ENCODE measurements at regions not wholly inside any gene's neighbourhood (a gene's known extent, or its start where the extent isn't known, plus 50 kb on each side); places are given as distances from the start of the nearest gene placed in this dataset.

DNA sequence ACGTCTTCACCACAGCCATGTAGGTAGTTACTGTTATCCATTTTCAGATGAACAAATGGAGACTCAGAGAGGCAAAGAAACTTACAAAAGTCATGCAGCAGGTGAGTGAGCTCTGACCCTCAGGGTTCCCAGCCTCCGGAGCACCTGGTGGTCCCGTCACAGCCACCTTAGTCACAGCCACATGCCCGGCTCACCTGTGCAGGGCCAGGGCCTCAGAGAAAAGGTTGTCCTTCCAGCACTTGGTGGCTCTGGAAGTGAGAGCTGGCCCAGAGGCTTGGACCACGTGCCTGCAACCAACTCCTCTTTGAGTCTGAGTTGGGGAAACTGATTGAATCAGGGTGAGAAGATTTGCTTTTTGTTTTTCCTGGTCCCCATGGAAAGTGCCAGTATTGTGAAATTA lies 189.3 kb downstream of the GLI2 start:
- TF ChIP-seq CTCF (IDR thresholded peaks at IDR 0.05) (no peak), EP300 (IDR thresholded peaks at IDR 0.05) (no peak)
